GM23338 (cell line): ENCODE measurements at regions not wholly inside any gene's neighbourhood (a gene's known extent, or its start where the extent isn't known, plus 50 kb on each side); places are given as distances from the start of the nearest gene placed in this dataset.

Source experiments
- ATAC-seq: fragments of 200-7000 bp; cut with Tn5 transposase; 3 replicates; pipeline ENCODE4 v1.9.1; 2020
- DNase-seq: peaks from one replicate; pipeline ENCODE4 v3.0.0-alpha.2; 2015; ENCODE audit warnings: low spot score
- H2AFZ ChIP-seq: fragments of 200-600 bp; sonication (generic); 2 replicates; pipeline ENCODE4 v1.8.0; 2016; ENCODE audit warnings: antibody characterized with exemption, mild to moderate bottlenecking, moderate library complexity
- H3F3A ChIP-seq: fragments of 200-600 bp; sonication (generic); replicated peaks from 2 replicates; pipeline ENCODE4 v1.8.0; 2017; ENCODE audit warnings: antibody characterized with exemption, mixed run types, low read depth
- H3K27ac ChIP-seq: fragments of 200-600 bp; sonication (generic); 2 replicates; pipeline ENCODE4 v1.6.1; 2016; ENCODE audit warnings: low read depth
- H3K27me3 ChIP-seq: fragments of 200-600 bp; sonication (generic); 2 replicates; pipeline ENCODE4 v1.8.0; 2016; ENCODE audit warnings: mild to moderate bottlenecking, mixed run types, moderate library complexity; ENCODE audit not compliant: insufficient read depth
- H3K36me3 ChIP-seq: fragments of 200-600 bp; sonication (generic); 2 replicates; pipeline ENCODE4 v1.8.0; 2016; ENCODE audit warnings: mild to moderate bottlenecking; ENCODE audit not compliant: insufficient read depth
- H3K4me1 ChIP-seq: fragments of 200-600 bp; sonication (generic); 2 replicates; pipeline ENCODE4 v1.8.0; 2016; ENCODE audit warnings: mild to moderate bottlenecking, moderate library complexity; ENCODE audit not compliant: insufficient read depth
- H3K4me2 ChIP-seq: fragments of 200-600 bp; sonication (generic); 2 replicates; pipeline ENCODE4 v1.7.1; 2017; ENCODE audit warnings: mixed run types
- H3K4me3 ChIP-seq: fragments of 200-600 bp; sonication (generic); 2 replicates; pipeline ENCODE4 v1.6.1; 2016; ENCODE audit warnings: mixed run types
- H3K79me2 ChIP-seq: fragments of 200-600 bp; sonication (generic); replicated peaks from 2 replicates; pipeline ENCODE4 v1.8.0; 2017; ENCODE audit warnings: mild to moderate bottlenecking; ENCODE audit not compliant: insufficient read depth
- H3K9me2 ChIP-seq: fragments of 200-600 bp; sonication (generic); 2 replicates; pipeline ENCODE4 v1.8.0; 2017; ENCODE audit not compliant: insufficient read depth
- H4K20me1 ChIP-seq: fragments of 200-600 bp; sonication (generic); replicated peaks from 2 replicates; pipeline ENCODE4 v1.8.0; 2017; ENCODE audit warnings: mild to moderate bottlenecking; ENCODE audit not compliant: insufficient read depth
- H3K27ac Mint-ChIP-seq: 2 replicates; pipeline ENCODE4 v1.8.0; 2020; ENCODE audit warnings: inconsistent platforms, mild to moderate bottlenecking, moderate library complexity, mixed read lengths
- H3K27me3 Mint-ChIP-seq: 3 replicates; pipeline ENCODE4 v1.8.0; 2022; ENCODE audit warnings: low read depth, mild to moderate bottlenecking, moderate library complexity, mixed read lengths, inconsistent platforms; ENCODE audit not compliant: insufficient read depth, poor library complexity
- H3K36me3 Mint-ChIP-seq: 3 replicates; pipeline ENCODE4 v1.8.0; 2021; ENCODE audit warnings: low read depth, mild to moderate bottlenecking, inconsistent platforms, moderate library complexity, mixed read lengths
- H3K4me1 Mint-ChIP-seq: 3 replicates; pipeline ENCODE4 v1.8.0; 2020; ENCODE audit warnings: mild to moderate bottlenecking, inconsistent platforms, mixed read lengths
- H3K4me3 Mint-ChIP-seq: 3 replicates; pipeline ENCODE4 v1.8.0; 2021; ENCODE audit warnings: moderate library complexity, mild to moderate bottlenecking, inconsistent platforms, mixed read lengths
- H3K9me3 Mint-ChIP-seq: 3 replicates; pipeline ENCODE4 v1.8.0; 2020; ENCODE audit warnings: moderate library complexity, mild to moderate bottlenecking, inconsistent platforms, mixed read lengths
- POLR2AphosphoS5 ChIP-seq: IDR thresholded peaks from 2 replicates; pipeline ENCODE4 v1.6.1; 2016; ENCODE audit warnings: antibody characterized with exemption, low read depth
- REST ChIP-seq: IDR thresholded peaks from one replicate; pipeline ENCODE4 v1.6.1; 2018; ENCODE audit warnings: antibody characterized with exemption; ENCODE audit not compliant: unreplicated experiment
- ZNF462 ChIP-seq: fragments of 250-450 bp; sonication (Bioruptor Pico); IDR thresholded peaks from 2 replicates; pipeline ENCODE4 v1.5.0; 2020; ENCODE audit warnings: mild to moderate bottlenecking, moderate library complexity
- TF ChIP-seq, protein P1 (sequence below): IDR thresholded peaks from 2 replicates; pipeline ENCODE4 v1.6.1; 2016; ENCODE audit warnings: antibody characterized with exemption

- H3K4me2 ChIP-seq = no peak overlapping the region
- peaks cover 5% of the 10 kb centered on the region; the same call in 1 of the 3 replicates for H3K9me3 Mint-ChIP-seq
- no peaks in the 10 kb centered on the region for H3F3A ChIP-seq
- peaks cover 8% of the 10 kb centered on the region; the same call in 1 of the 2 replicates for H3K9me2 ChIP-seq
- DNase-seq (no peak), ATAC-seq (no peak)
- no peaks in the 10 kb centered on the region for H3K27me3 Mint-ChIP-seq
- no peaks in the 10 kb centered on the region for H4K20me1 ChIP-seq
- H2AFZ ChIP-seq = no peak overlapping the region
- H3K4me1 ChIP-seq = no peaks in the 10 kb centered on the region
- TF ChIP-seq REST = no peak
- no peak for TF ChIP-seq ZNF462
- no peak for TF ChIP-seq POLR2AphosphoS5
- TF ChIP-seq, protein P1, sequence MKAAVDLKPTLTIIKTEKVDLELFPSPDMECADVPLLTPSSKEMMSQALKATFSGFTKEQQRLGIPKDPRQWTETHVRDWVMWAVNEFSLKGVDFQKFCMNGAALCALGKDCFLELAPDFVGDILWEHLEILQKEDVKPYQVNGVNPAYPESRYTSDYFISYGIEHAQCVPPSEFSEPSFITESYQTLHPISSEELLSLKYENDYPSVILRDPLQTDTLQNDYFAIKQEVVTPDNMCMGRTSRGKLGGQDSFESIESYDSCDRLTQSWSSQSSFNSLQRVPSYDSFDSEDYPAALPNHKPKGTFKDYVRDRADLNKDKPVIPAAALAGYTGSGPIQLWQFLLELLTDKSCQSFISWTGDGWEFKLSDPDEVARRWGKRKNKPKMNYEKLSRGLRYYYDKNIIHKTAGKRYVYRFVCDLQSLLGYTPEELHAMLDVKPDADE = no peak
- no peaks in the 10 kb centered on the region for H3K36me3 ChIP-seq
- H3K79me2 ChIP-seq = no peaks in the 10 kb centered on the region
- H3K27ac ChIP-seq = no peak overlapping the region
- no peaks in the 10 kb centered on the region for H3K36me3 Mint-ChIP-seq
- H3K4me1 Mint-ChIP-seq = peaks cover 4% of the 10 kb centered on the region; the same call in 2 of the 3 replicates
- no peak overlapping the region for H3K4me3 ChIP-seq
- H3K27me3 ChIP-seq = no peaks in the 10 kb centered on the region
- H3K4me3 Mint-ChIP-seq = no peak overlapping the region
- no peak overlapping the region for H3K27ac Mint-ChIP-seq
Measured at GRCh38 chr4:151851354-151851753, 90.5 kb upstream of the GATB start.
